Osteoblast (primary cell): ENCODE measurements at regions not wholly inside any gene's neighbourhood (a gene's known extent, or its start where the extent isn't known, plus 50 kb on each side); places are given as distances from the start of the nearest gene placed in this dataset.

ENCODE experiments used
- DNase-seq: peaks from one replicate; pipeline ENCODE4 v3.0.0; 2011; ENCODE audit warnings: low spot score, mixed read lengths; ENCODE audit not compliant: insufficient read length; ENCODE audit errors: missing footprints
- H2AFZ ChIP-seq: 2 replicates; pipeline ENCODE4 v1.6.0; 2011; ENCODE audit warnings: mild to moderate bottlenecking, low read length
- H3K27ac ChIP-seq: 2 replicates; pipeline ENCODE4 v1.5.1; 2011; ENCODE audit warnings: mild to moderate bottlenecking, low read depth, low read length, moderate library complexity
- H3K27me3 ChIP-seq: 2 replicates; pipeline ENCODE4 v1.6.0; 2012; ENCODE audit warnings: mild to moderate bottlenecking, control low read depth, inconsistent platforms, low read length, moderate library complexity; ENCODE audit not compliant: insufficient read depth
- H3K36me3 ChIP-seq: 2 replicates; pipeline ENCODE4 v1.5.1; 2011; ENCODE audit warnings: mild to moderate bottlenecking, low read length, control low read depth, moderate library complexity; ENCODE audit not compliant: insufficient read depth
- H3K4me1 ChIP-seq: 2 replicates; pipeline ENCODE4 v1.5.1; 2011; ENCODE audit warnings: mild to moderate bottlenecking, low read length, control low read depth, moderate library complexity; ENCODE audit not compliant: insufficient read depth
- H3K4me2 ChIP-seq: 2 replicates; pipeline ENCODE4 v1.6.0; 2011; ENCODE audit warnings: mild to moderate bottlenecking, low read length; ENCODE audit not compliant: insufficient read depth
- H3K4me3 ChIP-seq: fragments of 200-600 bp; sonication (generic); 3 replicates; pipeline ENCODE4 v1.5.1; 2012; ENCODE audit warnings: mild to moderate bottlenecking, low read length, inconsistent platforms; ENCODE audit not compliant: insufficient read depth
- H3K79me2 ChIP-seq: 2 replicates; pipeline ENCODE4 v1.6.0; 2012; ENCODE audit warnings: mild to moderate bottlenecking, low read length, control low read depth, inconsistent platforms; ENCODE audit not compliant: insufficient read depth
- H3K9me3 ChIP-seq: 2 replicates; pipeline ENCODE4 v1.5.1; 2011; ENCODE audit warnings: low read depth, low read length, control low read depth
- H4K20me1 ChIP-seq: 2 replicates; pipeline ENCODE4 v1.6.0; 2012; ENCODE audit warnings: mild to moderate bottlenecking, low read length, control low read depth; ENCODE audit not compliant: insufficient read depth
- CTCF ChIP-seq: IDR thresholded peaks from 2 replicates; pipeline ENCODE4 v1.5.1; 2011; ENCODE audit warnings: mild to moderate bottlenecking, low read depth, low read length, moderate library complexity; ENCODE audit errors: extremely low read depth

- DNase-seq: peak; percentile 4
- H3K4me3 ChIP-seq: no peak overlapping the region
- H3K4me1 ChIP-seq: peaks cover 4% of the 10 kb centered on the region
- H3K27me3 ChIP-seq: no peaks in the 10 kb centered on the region
- H2AFZ ChIP-seq: no peak overlapping the region
- no peaks in the 10 kb centered on the region for H3K36me3 ChIP-seq
- H3K27ac ChIP-seq: no peak overlapping the region
- no peak overlapping the region for H3K4me2 ChIP-seq
- no peaks in the 10 kb centered on the region for H3K9me3 ChIP-seq
- no peaks in the 10 kb centered on the region for H4K20me1 ChIP-seq
- no peak for TF ChIP-seq CTCF
- no peaks in the 10 kb centered on the region for H3K79me2 ChIP-seq
These were observed 123.5 kb downstream of the MAP3K7 start for GRCh38 chr6:90463359-90463758.

- no peaks in the 10 kb centered on the region for H4K20me1 ChIP-seq
- no peak for TF ChIP-seq CTCF
- H3K27me3 ChIP-seq: peaks cover 7% of the 10 kb centered on the region
- H3K4me2 ChIP-seq: no peak overlapping the region
- H3K27ac ChIP-seq: no peak overlapping the region
- no peaks in the 10 kb centered on the region for H3K79me2 ChIP-seq
- H3K9me3 ChIP-seq: no peaks in the 10 kb centered on the region
- peak; percentile 8 for DNase-seq
- no peak overlapping the region for H3K4me3 ChIP-seq
- H3K36me3 ChIP-seq: no peaks in the 10 kb centered on the region
- peaks cover 4% of the 10 kb centered on the region for H3K4me1 ChIP-seq
- H2AFZ ChIP-seq: no peak overlapping the region
These were observed 124.8 kb downstream of the MAP3K7 start for GRCh38 chr6:90462102-90462501.

GRCh38 chr6:90461383-90461782, 125.5 kb downstream of the MAP3K7 start:
- Histone ChIP-seq H3K4me2 (no peak overlapping the region), H3K4me1 (peaks cover 1% of the 10 kb centered on the region), H3K79me2 (no peaks in the 10 kb centered on the region), H3K27me3 (peaks cover 11% of the 10 kb centered on the region), H3K9me3 (no peaks in the 10 kb centered on the region), H2AFZ (no peak overlapping the region), H3K27ac (no peak overlapping the region), H4K20me1 (no peaks in the 10 kb centered on the region), H3K4me3 (no peak overlapping the region), H3K36me3 (no peaks in the 10 kb centered on the region)
- TF ChIP-seq CTCF: no peak
- no peak for DNase-seq

GRCh38 chr6:90460051-90460450, 126.8 kb downstream of the MAP3K7 start:
- no peaks in the 10 kb centered on the region for H3K36me3 ChIP-seq
- peaks cover 12% of the 10 kb centered on the region for H3K27me3 ChIP-seq
- H3K79me2 ChIP-seq: no peaks in the 10 kb centered on the region
- no peak for DNase-seq
- H3K4me2 ChIP-seq: no peak overlapping the region
- no peaks in the 10 kb centered on the region for H3K4me1 ChIP-seq
- no peak overlapping the region for H3K27ac ChIP-seq
- H4K20me1 ChIP-seq: no peaks in the 10 kb centered on the region
- no peaks in the 10 kb centered on the region for H3K9me3 ChIP-seq
- no peak for TF ChIP-seq CTCF
- H3K4me3 ChIP-seq: no peak overlapping the region
- no peak overlapping the region for H2AFZ ChIP-seq
